Anterior cingulate cortex (tissue), 58 donors: ENCODE measurements at regions not wholly inside any gene's neighbourhood (a gene's known extent, or its start where the extent isn't known, plus 50 kb on each side); places are given as distances from the start of the nearest gene placed in this dataset.
"Not testable (repeated sequence)": the region's sequence is repeated elsewhere in the genome, so short reads cannot be mapped to it uniquely, and the experiment has no call there.

ENCODE experiments used
- DNase-seq, 58 donors: peaks; one replicate each; lab custom pipeline; 2025; lab: John Stamatoyannopoulos, UW

DNA sequence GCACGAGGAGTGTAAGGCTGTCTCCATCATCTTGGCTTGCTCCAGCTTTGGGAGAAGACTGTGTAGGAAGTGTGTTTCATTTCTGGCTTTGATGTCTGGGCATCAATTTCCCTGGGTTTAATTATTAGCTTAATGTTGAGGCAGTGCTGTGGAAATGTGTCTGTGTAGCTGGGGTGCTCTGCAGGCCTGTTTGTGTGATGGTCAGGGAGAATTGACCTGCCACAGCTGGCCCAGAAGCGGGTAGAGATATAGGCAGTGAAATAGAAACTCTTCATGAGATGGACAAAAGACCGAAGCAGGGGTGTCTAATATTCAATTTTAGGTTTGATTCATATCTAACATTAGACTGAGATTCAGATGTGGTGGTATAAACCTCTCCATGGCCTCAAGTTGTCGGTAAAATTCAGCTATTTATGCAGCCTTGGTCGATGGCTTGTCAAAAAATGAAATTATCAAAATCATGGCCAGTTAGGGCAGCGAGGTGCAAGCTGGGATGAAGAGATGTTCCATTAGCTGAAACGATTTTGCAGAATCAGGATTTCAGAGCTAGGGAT, 95.3 kb upstream of the SNX9 start:
- no peak for DNase-seq

DNA sequence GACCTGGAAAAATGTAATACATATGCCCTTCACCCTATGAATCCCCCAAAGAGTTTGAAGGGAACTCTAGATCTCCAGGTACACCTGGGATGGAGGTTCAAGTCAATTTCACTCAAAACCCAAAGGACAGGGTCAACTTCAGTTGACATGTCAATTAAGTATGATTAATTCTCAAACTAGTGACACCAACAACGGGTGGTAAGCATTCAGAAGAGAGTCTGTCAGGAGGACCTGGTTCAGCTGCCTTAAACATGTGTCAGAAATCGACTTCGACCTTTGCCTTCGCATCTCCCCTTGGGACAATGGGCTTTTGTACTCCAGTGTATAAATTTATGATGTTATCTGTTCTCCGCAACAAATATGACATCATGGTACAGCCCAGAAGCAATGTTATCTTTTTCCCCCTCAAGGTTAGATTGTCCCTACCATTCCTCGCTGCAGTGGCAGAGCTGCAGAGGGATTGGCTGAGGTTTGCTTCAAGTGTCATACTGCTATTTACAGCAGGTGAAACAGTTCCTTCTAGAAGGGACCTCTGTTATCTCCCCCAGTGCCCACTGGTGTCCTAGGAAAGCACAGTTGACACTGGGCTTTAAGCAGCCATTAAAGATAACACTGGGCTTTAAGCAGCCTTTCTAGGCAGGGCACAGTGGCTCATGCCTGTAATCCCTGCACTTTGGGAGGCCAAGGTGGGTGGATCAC, 94.7 kb upstream of the SNX9 start:
- no peak for DNase-seq

DNA sequence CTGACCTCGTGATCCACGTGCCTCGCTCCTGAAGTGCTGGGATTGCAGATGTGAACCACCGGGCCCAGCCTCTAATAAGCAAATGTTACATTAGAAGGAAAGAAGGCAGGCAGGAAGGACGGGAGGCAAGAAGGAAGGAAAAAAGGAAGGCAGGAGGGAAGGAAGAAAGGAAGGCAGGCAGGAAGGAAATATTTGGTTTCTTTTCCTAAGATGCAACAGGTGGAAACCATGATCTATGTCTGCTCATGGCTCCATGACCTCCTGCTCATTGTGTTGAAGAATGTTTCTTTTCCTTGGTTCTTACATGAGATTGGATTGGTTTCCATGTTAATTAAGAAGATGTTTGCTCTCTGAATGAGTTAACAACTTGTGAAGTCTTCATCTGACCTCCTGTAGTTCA, 91.8 kb upstream of the SNX9 start:
- DNase-seq = no peak

DNA sequence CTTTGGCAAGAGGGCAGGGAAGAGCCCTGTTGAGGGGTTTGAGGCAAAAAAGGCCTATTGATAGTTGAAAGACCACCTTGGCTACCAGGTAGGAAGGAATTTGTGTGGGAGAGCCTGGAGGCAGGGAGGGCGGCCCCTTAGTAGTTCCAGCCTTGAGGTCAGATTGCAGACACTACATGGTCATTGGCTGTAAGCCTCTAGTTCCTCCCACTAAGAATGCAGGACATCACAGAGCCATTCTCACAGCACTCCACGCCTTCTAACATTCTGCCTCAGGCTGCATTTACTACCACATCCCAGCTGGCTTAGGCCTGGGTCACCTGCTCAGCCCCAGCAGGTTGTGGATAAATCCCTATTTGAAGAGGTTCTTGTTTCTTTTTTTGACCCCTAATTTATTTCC, 91.0 kb upstream of the SNX9 start:
- DNase-seq = no peak

DNA sequence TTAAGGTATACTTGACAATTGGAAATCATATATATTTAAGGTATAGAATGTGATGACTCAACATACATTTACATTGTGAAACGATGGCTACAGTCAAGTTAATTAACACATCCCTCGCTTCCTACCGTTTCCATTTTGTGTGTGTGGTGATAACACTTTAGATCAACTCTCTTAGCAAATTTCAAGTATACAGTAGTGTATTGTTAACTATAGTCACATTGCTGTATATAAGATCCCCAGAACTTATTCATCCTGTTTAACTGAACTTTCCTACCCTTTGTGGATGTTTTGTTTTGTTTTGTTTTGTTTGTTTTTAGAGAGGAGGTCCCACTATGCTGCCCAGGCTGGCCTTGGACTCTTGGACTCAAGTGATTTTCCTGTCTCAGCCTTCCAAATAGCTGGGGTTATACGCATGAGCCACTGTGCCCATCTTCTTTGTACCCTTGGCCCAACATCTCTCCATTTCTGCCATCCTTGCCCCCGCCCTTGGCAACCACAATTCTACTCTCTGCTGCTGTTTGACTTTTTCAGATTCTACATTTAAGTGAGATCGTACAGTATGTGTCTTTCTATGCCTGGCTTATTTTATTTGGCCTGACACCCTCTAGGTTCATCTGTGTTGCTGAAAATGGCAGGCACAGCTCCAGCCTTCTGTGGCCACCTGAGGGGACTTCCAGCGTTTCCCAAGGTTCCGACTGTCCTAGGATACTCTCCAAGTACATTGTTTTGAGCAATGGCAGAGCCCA, 90.5 kb upstream of the SNX9 start:
- DNase-seq = no peak

DNA sequence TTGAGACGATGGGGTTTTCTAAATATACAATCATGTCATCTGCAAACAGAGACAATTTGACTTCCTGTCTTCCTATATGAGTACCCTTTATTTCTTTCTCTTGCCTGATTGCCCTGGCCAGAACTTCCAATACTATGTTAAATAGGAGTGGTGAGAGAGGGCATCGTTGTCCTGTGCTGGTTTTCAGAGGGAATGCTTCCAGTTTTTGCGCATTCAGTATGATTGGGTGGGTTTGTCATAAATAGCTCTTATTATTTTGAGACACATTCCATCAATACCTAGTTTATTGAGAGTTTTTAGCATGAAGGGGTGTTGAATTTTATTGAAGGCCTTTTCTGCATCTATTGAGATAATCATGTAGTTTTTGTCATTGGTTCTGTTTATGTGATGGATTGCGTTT, 86.5 kb upstream of the SNX9 start:
- not testable (repeated sequence) for DNase-seq

DNA sequence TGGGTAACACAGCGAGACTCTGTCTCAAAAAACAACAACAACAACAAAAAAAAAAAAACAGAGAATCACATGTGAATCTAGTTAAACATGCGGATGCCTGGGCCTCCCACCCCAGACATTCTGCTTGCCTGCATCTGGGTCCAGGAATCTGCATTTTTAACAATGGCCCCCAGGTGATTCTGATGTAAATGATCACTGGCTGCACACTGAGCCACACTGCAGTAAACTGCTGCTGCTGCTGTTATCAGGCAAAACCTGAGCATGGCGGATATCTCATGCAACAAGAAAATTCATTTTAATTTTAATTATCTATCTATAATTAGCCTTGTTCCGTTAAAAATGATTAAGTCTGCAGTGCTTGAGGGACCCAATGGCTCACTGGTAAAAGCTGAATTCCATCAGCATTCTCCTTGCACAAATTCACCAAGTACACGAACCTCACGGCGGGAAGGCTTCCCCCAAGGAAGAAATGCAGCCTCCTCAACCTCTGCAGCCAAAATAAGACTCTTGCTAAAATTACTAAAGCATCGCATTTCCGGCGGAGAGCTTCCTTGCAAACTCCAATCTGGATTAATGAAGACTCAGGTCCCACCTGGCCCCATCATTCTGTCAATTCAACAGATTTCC, 81.6 kb upstream of the SNX9 start:
- DNase-seq = no peak

DNA sequence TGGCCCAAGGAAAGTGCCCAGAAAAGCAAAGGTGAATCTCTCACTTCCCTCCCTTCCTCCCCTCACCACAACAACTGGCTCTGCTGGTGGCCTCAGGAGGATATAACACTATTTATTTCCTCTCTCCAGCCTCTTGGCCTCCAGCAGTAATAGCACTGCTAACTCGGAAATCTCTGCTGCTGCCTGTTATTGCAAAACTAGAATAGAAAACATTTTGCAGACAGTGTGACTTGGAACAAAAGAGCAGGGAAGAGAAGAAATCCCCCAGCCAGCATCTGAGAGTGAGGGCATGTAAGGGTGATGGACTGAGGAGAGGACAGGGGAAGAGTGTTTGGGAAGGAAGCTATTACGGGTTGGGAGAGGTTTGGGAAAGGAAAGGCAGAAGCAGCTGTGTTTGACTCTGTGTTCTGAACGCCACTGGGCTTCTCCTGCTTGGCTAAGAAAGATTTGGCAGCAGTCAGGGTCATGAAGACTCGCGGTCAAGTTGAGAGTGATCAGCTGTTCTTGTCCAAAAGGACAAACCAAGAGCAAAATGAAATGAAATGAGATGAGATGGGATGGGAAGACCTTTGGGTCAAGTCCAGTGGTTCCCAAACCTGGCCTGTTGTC, 81.0 kb upstream of the SNX9 start:
- no peak for DNase-seq

DNA sequence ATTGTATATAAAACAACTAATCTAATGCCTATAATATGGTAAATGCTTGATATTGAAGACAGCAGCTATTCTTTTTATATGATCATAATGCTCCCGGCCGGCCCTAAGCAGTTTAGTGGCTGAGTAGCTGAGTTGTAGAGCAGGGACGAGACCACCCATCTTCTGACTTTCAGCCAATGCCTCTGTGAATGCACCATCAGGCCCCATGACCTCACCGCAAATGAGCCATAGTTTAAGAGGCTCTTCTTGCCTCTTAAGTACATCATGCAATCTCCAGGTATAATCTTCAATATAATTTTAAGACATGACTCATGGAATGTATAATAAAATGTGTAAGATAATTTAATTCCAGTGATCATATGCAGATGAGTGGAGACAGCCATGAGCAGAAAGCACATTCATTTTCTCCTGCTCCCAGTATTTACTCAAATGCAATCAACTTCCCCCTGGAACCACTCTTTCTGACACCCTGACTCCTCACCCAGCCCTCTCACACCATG, 78.9 kb upstream of the SNX9 start:
- DNase-seq = no peak

DNA sequence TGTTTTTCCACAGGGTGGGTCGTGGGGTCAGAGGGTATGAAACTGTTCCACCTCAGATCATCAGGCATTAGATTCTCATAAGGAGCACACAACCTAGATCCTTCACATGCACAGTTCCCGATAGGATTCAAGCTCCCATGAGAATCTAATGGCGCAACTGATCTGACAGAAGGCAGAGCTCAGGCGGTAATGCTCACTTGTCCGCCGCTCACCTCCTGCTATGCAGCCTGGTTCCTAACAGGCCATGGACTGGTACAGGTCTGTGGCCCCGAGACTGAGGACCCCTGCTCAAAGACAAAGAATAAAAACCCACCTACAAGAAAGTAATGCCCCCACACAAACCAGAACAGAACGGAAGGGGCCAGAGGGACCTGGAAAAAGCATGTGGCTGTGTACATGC, 76.1 kb upstream of the SNX9 start:
- DNase-seq = no peak

DNA sequence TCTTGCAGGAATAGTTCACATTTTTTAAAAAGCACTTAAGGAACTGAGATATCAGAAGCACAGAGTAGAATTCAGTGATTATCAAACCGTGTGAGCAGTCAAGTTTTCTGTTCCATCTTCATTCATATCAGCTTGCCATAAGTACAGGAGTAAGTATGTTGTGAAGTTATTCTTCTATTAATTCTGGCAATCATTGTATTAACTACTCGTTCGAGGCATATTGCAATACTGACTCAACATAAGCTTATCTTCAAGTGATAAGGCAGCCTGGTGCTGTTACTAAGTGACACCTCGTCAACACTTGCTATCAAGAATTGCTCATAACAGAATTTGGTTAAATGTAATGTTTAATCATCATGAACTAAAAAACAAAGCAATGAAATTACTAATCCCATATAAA, 75.7 kb upstream of the SNX9 start:
- DNase-seq = no peak

DNA sequence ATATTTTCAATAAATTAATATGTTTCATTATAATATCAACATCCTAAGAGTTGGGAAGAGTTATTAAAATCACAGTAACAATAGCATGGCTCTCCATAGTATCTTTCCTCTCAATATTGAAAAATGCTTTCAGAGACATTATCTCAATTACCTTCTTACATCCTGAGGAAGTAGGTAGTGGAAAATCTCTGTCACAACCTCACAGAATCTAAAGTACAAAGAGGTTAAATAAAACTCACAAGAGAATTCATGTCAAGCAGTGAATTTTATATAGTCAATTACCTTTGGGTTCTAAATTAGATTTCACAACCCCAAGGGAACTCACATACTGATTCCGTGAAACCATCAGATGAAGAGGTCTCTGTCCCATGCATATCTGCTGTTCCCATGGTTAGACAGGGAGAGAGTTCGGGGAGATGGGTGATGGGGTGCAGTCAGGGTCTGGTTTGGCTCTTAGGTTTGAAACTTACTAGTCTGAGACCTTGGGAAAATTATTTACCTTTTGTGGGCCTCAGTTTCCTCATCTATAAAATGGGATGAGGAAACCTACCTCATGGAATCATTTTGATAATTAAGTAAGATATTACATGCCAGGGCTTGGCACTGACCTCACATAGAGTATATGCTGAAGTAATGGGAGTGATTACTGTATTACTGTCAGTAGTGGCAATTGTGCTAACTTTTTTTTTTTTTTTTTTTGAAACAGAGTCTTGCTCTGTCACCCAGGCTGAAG, 74.0 kb upstream of the SNX9 start:
- DNase-seq = no peak

DNA sequence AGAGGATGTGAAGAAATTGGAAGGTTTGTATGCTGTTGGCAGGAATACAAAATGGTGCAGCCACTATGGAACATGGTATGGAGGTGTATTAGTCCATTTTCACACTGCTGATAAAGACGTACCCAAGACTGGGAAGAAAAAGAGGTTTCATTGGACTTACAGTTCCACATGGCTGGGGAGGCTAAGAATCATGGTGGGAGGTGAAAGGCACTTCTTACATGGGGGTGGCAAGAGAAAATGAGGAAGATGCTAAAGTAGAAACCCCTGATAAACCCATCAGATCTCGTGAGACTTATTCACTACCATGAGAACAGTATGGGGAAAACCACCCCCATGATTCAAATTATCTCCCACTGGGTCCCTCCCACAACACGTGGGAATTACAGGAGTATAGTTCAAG, 72.1 kb upstream of the SNX9 start:
- not testable (repeated sequence) for DNase-seq

DNA sequence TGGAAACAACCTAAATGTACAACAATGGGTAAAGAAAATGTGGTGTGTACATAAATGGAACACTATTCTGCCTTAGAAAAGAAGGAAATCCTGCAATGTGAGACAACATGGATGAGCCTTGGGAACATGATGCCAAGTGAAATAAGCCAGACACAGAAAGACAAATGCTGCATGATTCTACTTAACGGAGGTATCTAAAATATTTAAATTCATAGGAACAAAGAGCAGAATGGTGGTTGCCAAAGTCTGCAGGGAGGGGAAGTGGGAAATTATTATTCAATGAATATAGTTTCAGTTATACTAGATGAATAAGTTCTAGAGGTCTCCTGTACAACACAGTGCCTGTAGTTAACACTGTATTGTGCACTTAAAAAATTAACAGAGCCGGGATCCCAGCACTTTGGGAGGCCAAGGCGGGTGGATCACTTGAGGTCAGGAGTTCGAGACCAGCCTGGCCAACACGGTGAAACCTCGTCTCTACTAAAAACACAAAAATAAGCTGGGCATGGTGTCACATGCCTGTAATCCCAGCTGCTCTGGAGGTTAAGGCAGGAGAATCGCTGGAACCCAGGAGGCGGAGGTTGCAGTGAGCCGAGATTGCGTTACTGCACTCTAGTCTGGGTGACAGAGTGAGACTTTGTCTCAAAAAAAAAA, 71.4 kb upstream of the SNX9 start:
- no peak for DNase-seq

DNA sequence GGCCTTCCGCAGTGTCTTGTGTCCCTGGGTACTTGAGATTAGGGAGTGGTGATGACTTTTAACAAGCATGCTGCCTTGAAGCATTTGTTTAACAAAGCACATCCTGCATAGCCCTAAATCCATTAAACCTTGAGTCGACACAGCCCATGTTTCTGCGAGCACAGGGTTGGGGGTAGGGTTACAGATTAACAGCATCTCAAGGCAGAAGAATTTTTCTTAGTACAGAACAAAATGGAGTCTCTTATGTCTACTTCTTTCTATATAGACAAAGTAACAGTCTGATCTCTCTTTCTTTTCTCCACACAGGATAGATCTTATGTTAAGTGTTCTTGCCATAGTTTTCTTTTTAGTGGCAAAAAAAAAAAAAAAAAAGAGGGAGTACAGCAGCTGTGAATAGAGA, 70.2 kb upstream of the SNX9 start:
- not testable (repeated sequence) for DNase-seq

DNA sequence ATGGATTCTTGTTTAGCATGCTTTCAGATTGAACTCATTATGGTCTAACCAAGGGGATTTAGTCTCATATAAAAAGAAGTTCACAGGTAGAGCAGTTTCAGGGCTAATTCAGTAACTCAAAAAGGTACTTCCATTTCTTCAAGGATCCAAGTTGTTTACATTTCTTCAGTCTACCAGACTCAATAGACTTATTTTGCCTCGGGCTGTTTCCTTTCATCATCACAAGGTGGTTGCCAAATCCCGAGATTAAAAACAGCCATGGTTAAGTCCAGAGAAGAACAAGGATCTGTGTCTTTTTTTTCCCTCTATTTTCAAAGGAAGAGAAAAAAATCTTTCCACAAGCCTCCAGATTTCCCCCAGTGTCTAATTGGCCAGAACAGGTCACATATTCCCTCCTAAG, 69.8 kb upstream of the SNX9 start:
- no peak for DNase-seq

DNA sequence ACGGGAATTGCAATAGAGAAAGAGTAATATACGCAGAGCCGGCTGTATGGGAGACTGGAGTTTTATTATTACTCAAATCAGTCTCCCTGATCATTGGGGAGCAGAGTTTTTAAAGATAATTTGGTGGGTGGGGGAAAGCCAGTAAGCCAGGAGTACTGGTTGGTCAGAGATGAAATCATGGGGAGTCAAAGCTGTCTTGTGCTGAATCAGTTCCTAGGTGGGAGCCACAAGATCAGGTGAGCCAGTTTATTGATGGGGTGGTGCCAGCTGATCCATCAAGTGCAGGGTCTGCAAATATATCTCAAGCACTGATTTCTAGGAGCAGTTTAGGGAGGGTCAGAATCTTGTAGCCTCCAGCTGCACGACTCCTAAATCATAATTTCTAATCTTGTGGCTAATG, 69.2 kb upstream of the SNX9 start:
- DNase-seq = not testable (repeated sequence)

DNA sequence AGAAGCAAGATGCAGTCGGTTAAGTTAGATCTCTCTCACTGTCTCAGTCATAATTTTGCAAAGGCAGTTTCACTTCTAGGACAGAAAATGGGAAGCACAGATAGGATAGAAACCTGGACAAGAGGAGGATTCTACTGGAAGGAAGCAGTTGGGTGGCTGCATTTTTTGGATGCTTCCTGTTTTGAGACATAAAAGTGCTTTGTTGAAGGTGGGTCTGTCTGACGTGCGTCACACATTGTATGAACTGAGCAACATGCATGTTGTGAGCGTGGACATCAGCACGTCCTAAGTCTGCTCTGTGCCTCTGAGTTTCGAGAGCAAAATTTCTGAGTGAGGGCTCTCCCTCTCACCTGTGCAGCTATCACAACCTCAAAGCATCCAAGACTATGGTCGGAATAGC, 68.7 kb upstream of the SNX9 start:
- DNase-seq = no peak

DNA sequence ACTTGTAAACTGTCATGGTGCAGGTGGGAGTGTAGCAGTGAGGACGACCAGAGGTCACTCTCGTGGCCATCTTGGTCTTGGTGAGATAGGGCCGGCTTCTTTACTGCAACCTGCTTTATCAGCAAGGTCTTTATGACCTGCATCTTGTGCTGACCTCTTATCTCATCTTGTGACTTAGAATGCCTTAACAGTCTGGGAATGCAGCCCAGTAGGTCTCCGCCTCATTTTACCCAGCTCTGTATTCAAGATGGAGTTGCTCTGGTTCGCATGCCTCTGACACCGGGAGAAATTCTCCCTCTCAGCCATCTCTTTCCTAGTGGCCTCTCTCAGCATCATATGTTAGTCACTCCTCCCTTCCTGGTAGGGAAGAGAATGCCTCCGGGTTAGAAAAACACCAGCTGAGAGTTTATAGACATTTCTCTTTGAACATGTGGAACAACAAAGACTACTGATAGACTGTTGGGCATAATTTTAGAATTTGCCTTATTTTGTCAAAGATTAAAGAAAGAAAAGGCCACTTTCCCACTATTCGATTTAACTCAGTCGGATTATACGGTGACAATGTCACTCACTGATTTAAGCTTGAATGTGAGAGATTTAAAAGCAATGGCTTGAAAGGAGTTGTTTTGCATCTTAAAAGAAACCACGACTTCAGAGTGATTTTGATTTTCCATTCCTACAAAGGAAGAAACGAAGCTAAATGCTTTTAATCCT, 67.9 kb upstream of the SNX9 start:
- DNase-seq = no peak
